Tibial nerve (tissue), 4 donors: ENCODE measurements at regions not wholly inside any gene's neighbourhood (a gene's known extent, or its start where the extent isn't known, plus 50 kb on each side); places are given as distances from the start of the nearest gene placed in this dataset.

Experiments used
- EP300 ChIP-seq, 2 donors: sonication (generic); formaldehyde crosslinking; IDR thresholded peaks; one replicate each; pipeline ENCODE4 v1.6.1; 2017; ENCODE audit warnings: antibody characterized with exemption in 2 of 2, mild to moderate bottlenecking in 1 of 2
- POLR2A ChIP-seq, 2 donors: fragments of 450-650 bp; IDR thresholded peaks; one replicate each; pipeline ENCODE4 v1.6.1; 2017; ENCODE audit warnings: antibody characterized with exemption in 2 of 2, mild to moderate bottlenecking in 2 of 2, moderate library complexity in 2 of 2
- TF ChIP-seq, protein P1 (sequence below), 5 experiments: fragments of 200-600 bp in 3 of 5; fragments of 450-650 bp in 2 of 5; sonication (generic) in 3 of 5; IDR thresholded peaks; one replicate each; pipeline ENCODE4 v1.5.1; 2016 to 2019; ENCODE audit warnings: antibody characterized with exemption in 5 of 5, mild to moderate bottlenecking in 3 of 5, moderate library complexity in 2 of 5

DNA sequence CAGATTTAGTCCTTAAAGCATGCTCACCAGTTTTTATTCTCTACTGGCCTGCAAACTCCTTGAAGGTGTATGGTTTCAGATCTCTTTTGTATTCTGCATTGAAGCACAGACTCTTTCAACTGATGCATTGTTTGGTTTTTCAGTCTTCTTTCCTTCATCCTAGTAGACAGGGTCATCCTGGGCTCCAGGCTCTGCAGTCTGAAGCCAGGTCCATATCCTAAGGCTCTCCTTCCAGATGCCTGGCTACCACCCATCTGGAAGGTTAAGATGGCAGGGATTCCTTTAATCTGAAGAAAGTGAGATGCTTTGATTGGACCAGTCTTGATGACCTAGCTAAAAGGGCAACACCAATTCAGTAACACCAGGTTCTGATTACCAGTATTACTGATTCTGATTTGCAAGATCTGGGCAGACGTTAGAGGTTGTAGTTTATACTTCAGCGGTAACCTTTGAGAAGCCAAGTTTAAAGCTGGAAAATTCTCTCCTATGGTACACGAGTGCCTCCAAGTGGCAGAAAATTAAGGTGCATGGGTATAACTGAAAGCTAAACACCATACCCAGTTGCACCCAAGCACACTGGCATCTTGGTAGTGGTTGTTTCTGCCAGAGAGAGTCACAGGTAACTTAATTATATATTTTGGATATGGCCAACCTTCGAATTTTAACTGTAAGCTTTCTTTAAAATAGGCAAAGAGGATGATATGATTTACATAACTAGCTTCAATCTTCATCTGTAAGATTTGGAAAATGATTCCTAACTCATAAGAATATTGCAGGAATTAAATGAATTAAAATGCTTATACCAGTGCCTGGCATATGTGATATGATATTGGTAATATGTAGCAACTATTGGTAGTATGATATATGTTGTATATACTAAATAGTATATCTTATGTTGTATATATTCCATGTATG lies 1651.9 kb upstream of the MIR17HG start:
- TF ChIP-seq, protein P1, sequence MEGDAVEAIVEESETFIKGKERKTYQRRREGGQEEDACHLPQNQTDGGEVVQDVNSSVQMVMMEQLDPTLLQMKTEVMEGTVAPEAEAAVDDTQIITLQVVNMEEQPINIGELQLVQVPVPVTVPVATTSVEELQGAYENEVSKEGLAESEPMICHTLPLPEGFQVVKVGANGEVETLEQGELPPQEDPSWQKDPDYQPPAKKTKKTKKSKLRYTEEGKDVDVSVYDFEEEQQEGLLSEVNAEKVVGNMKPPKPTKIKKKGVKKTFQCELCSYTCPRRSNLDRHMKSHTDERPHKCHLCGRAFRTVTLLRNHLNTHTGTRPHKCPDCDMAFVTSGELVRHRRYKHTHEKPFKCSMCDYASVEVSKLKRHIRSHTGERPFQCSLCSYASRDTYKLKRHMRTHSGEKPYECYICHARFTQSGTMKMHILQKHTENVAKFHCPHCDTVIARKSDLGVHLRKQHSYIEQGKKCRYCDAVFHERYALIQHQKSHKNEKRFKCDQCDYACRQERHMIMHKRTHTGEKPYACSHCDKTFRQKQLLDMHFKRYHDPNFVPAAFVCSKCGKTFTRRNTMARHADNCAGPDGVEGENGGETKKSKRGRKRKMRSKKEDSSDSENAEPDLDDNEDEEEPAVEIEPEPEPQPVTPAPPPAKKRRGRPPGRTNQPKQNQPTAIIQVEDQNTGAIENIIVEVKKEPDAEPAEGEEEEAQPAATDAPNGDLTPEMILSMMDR (IDR thresholded peaks at IDR 0.05), result peak; percentile 41 to 58 (median 46)
- TF ChIP-seq POLR2A (IDR thresholded peaks at IDR 0.05) (no peak), EP300 (IDR thresholded peaks at IDR 0.05) (no peak)
